ENCODE measurements at regions not wholly inside any gene's neighbourhood (a gene's known extent, or its start where the extent isn't known, plus 50 kb on each side); places are given as distances from the start of the nearest gene placed in this dataset.

DNA sequence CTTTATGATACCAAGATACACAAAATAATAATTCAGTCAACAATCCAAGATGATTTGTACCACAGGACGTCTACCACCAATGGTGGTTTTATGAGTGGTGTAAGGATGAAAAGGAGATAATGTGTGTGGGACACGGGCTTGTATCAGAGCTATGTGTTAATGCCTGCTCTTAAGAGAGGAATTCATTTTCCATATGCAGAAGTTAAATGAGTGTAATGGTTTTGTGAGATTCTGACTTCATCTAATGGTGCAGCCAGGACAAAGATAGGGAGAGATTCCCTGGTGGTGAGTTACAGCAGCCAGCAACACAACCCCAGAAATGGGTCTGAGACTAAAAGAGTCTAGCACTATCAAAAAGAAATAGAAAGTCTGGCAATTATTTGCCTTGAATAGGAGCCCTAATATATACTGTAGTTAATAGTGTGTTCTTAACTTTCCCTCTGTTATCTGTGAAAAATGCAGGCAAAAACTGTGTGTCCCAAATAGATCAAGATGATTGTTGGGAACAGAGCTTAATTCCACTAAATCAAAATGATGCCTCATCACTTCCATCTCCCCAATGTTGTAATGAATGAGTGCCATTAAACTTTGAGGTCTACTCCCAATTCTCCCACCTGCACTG lies 455.0 kb upstream of the TCF4 start:
- Histone ChIP-seq H3K4me3 (ENCODE audit: low read length) (no peak overlapping the region), H3K27me3 (ENCODE audit: control insufficient read depth, insufficient read depth, low read length) (no peaks in the 10 kb centered on the region), H3K9me3 (ENCODE audit: control insufficient read depth, low read depth, low read length) (peaks cover under 1% of the 10 kb centered on the region), H3K9ac (ENCODE audit: low read length) (no peak overlapping the region), H3K4me1 (ENCODE audit: control insufficient read depth, low read depth, low read length) (peaks cover 4% of the 10 kb centered on the region), H3K36me3 (ENCODE audit: control insufficient read depth, low read depth, low read length) (no peaks in the 10 kb centered on the region), H3K27ac (ENCODE audit: low read length) (no peak overlapping the region)

DNA sequence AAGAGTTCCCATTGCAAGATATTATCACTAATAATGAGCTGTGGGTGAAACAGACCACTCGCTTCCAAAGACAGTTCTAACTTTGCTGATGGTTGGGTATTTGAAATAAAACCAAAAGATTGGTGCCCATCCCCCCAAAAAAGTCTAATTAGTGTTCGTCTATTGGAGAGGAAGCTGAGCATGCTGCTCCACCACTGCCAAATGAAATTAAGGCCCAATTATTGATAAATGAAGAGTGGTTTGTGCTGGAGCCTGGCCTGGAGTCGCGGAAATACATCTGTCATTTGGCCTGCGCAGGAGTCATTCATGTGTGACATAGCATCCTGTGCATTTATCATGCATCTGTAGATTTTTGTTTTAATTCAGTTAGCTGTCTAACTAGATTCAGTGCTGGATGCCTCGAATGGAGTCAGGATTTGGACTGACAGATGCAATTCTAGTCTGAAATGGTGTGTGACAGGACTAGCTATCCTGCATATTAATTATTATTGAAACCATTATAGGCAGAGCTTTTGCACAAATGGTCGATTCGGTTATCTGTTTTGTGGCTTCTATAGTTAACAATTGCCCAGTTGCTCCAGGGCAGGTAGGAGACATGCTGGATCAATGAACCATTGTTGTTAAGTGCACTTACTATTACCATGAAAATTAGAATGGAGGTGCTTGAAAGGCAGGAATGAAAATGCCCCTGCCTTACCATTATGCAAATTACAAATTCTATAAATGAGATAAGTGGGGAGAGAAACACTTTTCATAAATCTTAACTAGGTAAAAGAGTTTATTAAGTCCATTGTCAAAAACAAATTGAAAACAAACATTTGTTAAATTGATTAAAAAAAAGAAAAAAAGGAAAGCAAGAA lies 450.4 kb upstream of the TCF4 start:
- no peaks in the 10 kb centered on the region for H3K36me3 ChIP-seq (ENCODE audit: control insufficient read depth, low read depth, low read length)
- no peak overlapping the region for H3K27ac ChIP-seq (ENCODE audit: low read length)
- no peaks in the 10 kb centered on the region for H3K27me3 ChIP-seq (ENCODE audit: control insufficient read depth, insufficient read depth, low read length)
- no peak overlapping the region for H3K9ac ChIP-seq (ENCODE audit: low read length)
- H3K9me3 ChIP-seq (ENCODE audit: control insufficient read depth, low read depth, low read length), result no peaks in the 10 kb centered on the region
- H3K4me3 ChIP-seq (ENCODE audit: low read length), result no peak overlapping the region
- peaks cover 4% of the 10 kb centered on the region for H3K4me1 ChIP-seq (ENCODE audit: control insufficient read depth, low read depth, low read length)

DNA sequence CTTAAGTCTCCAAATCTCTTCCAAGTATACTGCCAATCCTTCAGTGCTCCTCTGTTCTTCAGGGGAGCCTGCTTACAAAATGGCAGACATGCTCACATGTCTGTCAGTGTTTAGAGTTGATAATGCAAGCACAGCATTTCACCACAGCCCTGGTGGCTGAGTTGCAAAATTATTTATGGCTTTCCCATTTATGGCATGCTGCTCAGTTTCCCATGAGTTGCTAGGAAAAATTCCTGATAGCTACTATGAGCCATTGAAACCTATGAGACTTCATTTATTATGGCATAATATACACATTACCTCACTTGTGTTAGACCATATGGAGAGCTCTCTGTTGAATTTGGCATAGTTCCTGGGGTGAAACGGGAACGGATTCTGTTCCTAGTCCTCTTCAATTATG lies 448.7 kb upstream of the TCF4 start:
- H3K4me3 ChIP-seq (ENCODE audit: low read length), result no peak overlapping the region
- no peak overlapping the region for H3K27ac ChIP-seq (ENCODE audit: low read length)
- no peaks in the 10 kb centered on the region for H3K36me3 ChIP-seq (ENCODE audit: control insufficient read depth, low read depth, low read length)
- no peaks in the 10 kb centered on the region for H3K9me3 ChIP-seq (ENCODE audit: control insufficient read depth, low read depth, low read length)
- H3K4me1 ChIP-seq (ENCODE audit: control insufficient read depth, low read depth, low read length), result peaks cover 4% of the 10 kb centered on the region
- no peaks in the 10 kb centered on the region for H3K27me3 ChIP-seq (ENCODE audit: control insufficient read depth, insufficient read depth, low read length)
- no peak overlapping the region for H3K9ac ChIP-seq (ENCODE audit: low read length)

DNA sequence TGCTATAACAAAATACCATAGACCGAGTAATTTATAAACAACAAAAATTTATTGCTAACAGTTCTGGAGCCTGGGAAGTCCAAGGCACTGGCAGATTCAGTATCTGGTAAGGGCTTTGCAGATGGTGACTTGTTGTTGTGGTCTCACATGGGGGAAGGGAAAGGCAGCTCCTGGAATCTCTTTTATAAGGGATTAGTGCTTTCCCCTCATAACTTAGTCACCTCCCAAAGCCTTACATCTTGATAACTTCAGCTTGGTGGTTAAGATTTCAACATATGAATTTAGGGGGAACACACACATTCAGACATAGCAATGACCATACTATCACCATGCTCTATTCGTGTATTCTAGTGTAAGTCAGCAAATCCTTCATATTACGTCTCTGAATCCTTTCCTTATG lies 447.6 kb upstream of the TCF4 start:
- Histone ChIP-seq H3K4me1 (ENCODE audit: control insufficient read depth, low read depth, low read length) (peaks cover 4% of the 10 kb centered on the region), H3K27ac (ENCODE audit: low read length) (no peak overlapping the region), H3K4me3 (ENCODE audit: low read length) (no peak overlapping the region)

DNA sequence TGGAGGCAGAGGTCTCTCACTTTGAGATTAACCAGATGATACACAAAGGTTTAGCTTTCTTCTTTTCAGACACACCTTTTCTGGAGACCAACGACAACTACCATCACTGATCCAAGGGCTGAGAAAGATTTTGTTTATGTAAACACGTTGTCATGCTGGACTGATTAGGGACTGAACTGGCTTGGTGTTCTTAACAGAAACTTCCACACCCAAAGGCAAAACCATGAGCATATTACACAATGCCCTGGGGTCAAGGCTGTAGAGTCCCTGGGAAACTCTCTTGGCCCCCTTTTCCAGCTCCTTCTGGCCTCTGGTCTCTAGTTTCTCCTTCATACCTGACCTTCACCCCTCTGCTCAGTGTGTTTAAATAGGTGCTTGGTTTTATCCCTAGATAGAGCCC lies 447.0 kb upstream of the TCF4 start:
- Histone ChIP-seq H3K27ac (ENCODE audit: low read length) (no peak overlapping the region), H3K36me3 (ENCODE audit: control insufficient read depth, low read depth, low read length) (no peaks in the 10 kb centered on the region), H3K27me3 (ENCODE audit: control insufficient read depth, insufficient read depth, low read length) (no peaks in the 10 kb centered on the region), H3K4me1 (ENCODE audit: control insufficient read depth, low read depth, low read length) (peaks cover 4% of the 10 kb centered on the region), H3K4me3 (ENCODE audit: low read length) (no peak overlapping the region), H3K9me3 (ENCODE audit: control insufficient read depth, low read depth, low read length) (no peaks in the 10 kb centered on the region), H3K9ac (ENCODE audit: low read length) (no peak overlapping the region)

More for the DNA sequence above, 447.6 kb upstream of the TCF4 start:
- Histone ChIP-seq H3K9me3 (ENCODE audit: control insufficient read depth, low read depth, low read length) (no peaks in the 10 kb centered on the region), H3K9ac (ENCODE audit: low read length) (no peak overlapping the region), H3K27me3 (ENCODE audit: control insufficient read depth, insufficient read depth, low read length) (no peaks in the 10 kb centered on the region), H3K36me3 (ENCODE audit: control insufficient read depth, low read depth, low read length) (no peaks in the 10 kb centered on the region)

DNA sequence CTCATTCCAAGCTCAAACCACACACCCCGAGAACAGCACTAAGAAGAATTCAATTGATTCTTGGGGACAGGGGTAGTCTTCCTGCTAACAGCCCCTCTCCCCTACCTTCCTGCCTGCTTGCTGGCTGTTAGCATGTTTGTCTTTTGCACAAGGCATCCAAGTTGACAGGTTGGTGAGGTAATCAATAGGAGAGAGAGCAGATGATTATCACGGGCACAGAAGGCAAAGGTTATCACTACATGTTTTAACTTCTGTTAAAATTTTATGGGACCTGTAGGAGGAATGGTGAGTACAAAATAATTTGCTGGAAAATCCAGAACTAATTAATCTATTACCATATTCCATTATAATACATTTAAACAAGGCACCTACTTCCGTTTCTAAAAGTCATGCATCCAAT lies 442.1 kb upstream of the TCF4 start:
- Histone ChIP-seq H3K36me3 (ENCODE audit: control insufficient read depth, low read depth, low read length) (no peaks in the 10 kb centered on the region), H3K27me3 (ENCODE audit: control insufficient read depth, insufficient read depth, low read length) (no peaks in the 10 kb centered on the region), H3K4me1 (ENCODE audit: control insufficient read depth, low read depth, low read length) (no peaks in the 10 kb centered on the region), H3K27ac (ENCODE audit: low read length) (no peak overlapping the region), H3K9ac (ENCODE audit: low read length) (no peak overlapping the region), H3K9me3 (ENCODE audit: control insufficient read depth, low read depth, low read length) (no peaks in the 10 kb centered on the region), H3K4me3 (ENCODE audit: low read length) (no peak overlapping the region)

DNA sequence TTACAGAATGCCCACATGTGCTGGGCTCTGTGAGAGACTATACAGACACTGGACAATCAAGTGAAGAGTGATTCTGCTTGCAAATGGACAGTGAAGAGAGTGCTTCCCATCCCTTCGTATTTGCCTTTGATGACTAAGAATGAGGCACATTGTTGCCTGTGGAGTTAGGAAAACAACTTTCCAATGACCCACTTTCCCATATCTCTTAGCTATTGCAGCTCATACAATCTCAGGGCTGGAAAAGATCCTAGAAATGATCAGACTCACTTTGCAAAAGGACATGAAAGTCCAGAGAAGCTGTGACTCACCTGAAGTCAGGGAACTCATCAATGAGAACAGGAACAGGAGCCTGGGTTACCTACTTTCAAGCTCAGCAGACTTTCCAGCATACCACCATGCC lies 440.5 kb upstream of the TCF4 start:
- Histone ChIP-seq H3K27ac (ENCODE audit: low read length) (no peak overlapping the region), H3K9me3 (ENCODE audit: control insufficient read depth, low read depth, low read length) (no peaks in the 10 kb centered on the region), H3K9ac (ENCODE audit: low read length) (no peak overlapping the region), H3K4me3 (ENCODE audit: low read length) (no peak overlapping the region), H3K4me1 (ENCODE audit: control insufficient read depth, low read depth, low read length) (no peaks in the 10 kb centered on the region), H3K36me3 (ENCODE audit: control insufficient read depth, low read depth, low read length) (no peaks in the 10 kb centered on the region), H3K27me3 (ENCODE audit: control insufficient read depth, insufficient read depth, low read length) (no peaks in the 10 kb centered on the region)

DNA sequence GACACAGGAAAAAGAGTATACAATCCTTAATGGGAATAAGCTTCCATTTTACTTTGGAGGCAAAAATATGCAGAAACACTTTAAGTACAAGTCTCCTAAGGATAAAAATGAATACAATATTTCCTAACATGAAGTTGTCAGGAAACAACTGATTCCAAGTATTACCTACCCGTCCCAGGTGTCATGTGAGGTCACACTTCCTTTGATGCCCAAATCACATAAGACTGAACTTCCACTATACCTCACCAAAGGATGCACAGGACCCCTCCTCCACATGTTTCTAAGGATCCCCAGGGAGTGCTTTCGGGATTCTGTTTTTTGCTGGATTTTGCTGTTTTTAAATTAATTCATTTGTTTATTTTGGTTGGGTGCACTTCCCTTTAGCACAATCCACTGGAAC lies 438.5 kb upstream of the TCF4 start:
- Histone ChIP-seq H3K9ac (ENCODE audit: low read length) (no peak overlapping the region), H3K9me3 (ENCODE audit: control insufficient read depth, low read depth, low read length) (no peaks in the 10 kb centered on the region), H3K4me1 (ENCODE audit: control insufficient read depth, low read depth, low read length) (no peaks in the 10 kb centered on the region), H3K27me3 (ENCODE audit: control insufficient read depth, insufficient read depth, low read length) (no peaks in the 10 kb centered on the region), H3K4me3 (ENCODE audit: low read length) (no peak overlapping the region), H3K36me3 (ENCODE audit: control insufficient read depth, low read depth, low read length) (no peaks in the 10 kb centered on the region), H3K27ac (ENCODE audit: low read length) (no peak overlapping the region)

DNA sequence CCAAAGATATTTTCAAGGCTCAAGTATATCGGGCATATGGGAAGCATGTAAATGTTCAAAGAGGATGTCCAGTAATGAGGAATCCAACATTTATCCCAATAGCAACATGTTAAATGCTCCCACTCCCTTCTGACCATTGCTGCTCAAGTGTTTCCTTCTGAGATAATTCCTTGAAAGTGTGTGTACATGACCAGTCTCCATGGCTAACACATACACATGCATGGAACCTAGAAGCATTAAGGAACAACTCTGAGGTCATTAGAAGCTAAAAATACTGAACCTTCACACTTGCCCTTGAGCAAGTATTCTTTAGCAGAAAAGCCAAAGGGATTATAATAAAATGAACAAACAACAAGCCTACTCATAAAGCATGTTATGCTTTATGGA lies 433.8 kb upstream of the TCF4 start:
- Histone ChIP-seq H3K4me3 (ENCODE audit: low read length) (no peak overlapping the region), H3K9me3 (ENCODE audit: control insufficient read depth, low read depth, low read length) (no peaks in the 10 kb centered on the region), H3K36me3 (ENCODE audit: control insufficient read depth, low read depth, low read length) (no peaks in the 10 kb centered on the region), H3K9ac (ENCODE audit: low read length) (no peak overlapping the region), H3K27ac (ENCODE audit: low read length) (no peak overlapping the region), H3K4me1 (ENCODE audit: control insufficient read depth, low read depth, low read length) (no peaks in the 10 kb centered on the region), H3K27me3 (ENCODE audit: control insufficient read depth, insufficient read depth, low read length) (no peaks in the 10 kb centered on the region)

DNA sequence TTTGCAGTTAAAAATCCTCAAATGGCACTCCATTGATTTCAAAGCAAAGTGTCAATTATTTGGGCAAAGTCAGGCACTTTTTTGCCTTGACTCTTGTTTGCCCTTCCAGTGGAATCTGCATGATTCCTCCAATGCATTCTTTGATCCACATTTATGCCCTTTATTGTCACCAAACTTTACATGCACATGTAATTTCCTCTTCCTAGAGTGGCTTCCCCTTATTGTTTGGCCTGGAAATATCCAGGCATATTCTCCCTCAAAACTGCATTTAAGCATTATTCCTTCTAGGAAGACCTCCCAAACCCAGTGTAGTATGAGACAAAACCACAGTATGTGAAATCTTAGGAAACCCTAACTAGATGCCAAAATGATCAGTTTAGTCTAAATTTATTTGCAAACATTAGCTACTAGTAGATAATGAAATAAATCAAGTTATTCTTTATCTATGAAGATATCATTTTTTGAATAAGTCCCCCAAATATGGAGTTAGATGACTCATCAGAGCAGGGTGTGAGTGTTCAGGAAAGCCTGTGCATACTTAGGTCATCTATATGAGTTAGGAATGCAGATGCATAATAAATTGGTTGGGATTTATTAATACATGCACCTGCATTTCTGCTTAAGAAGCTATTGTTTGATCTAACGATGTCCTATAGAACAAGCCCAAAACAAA lies 433.3 kb upstream of the TCF4 start:
- no peak overlapping the region for H3K4me3 ChIP-seq (ENCODE audit: low read length)
- no peak overlapping the region for H3K9ac ChIP-seq (ENCODE audit: low read length)
- H3K36me3 ChIP-seq (ENCODE audit: control insufficient read depth, low read depth, low read length), result no peaks in the 10 kb centered on the region
- H3K27ac ChIP-seq (ENCODE audit: low read length), result no peak overlapping the region
- H3K4me1 ChIP-seq (ENCODE audit: control insufficient read depth, low read depth, low read length), result no peaks in the 10 kb centered on the region
- no peaks in the 10 kb centered on the region for H3K9me3 ChIP-seq (ENCODE audit: control insufficient read depth, low read depth, low read length)
- H3K27me3 ChIP-seq (ENCODE audit: control insufficient read depth, insufficient read depth, low read length), result no peaks in the 10 kb centered on the region

DNA sequence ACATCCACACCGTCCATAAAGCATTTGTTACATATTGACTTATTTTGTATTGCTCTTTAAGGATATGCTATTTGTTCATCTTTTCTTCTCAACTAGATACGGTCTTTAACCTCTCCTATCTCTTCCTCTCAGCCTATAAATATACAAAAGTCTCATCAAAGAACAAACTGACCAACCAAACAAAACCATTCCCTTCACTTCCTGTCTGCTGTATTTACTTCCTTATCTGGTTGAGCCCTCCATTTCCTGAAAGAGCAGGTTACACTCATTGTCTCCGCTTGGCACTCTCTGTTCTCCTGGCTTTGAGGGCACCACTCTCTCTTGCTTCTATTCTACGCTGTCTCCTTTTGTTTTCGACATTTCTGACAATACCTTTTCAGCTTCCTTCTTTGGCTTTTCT lies 431.9 kb upstream of the TCF4 start:
- no peaks in the 10 kb centered on the region for H3K36me3 ChIP-seq (ENCODE audit: control insufficient read depth, low read depth, low read length)
- H3K27ac ChIP-seq (ENCODE audit: low read length), result no peak overlapping the region
- no peaks in the 10 kb centered on the region for H3K27me3 ChIP-seq (ENCODE audit: control insufficient read depth, insufficient read depth, low read length)
- no peaks in the 10 kb centered on the region for H3K9me3 ChIP-seq (ENCODE audit: control insufficient read depth, low read depth, low read length)
- no peak overlapping the region for H3K4me3 ChIP-seq (ENCODE audit: low read length)
- H3K4me1 ChIP-seq (ENCODE audit: control insufficient read depth, low read depth, low read length), result no peaks in the 10 kb centered on the region
- H3K9ac ChIP-seq (ENCODE audit: low read length), result no peak overlapping the region
